ENCODE measurements at regions not wholly inside any gene's neighbourhood (a gene's known extent, or its start where the extent isn't known, plus 50 kb on each side); places are given as distances from the start of the nearest gene placed in this dataset.

GRCh38 chr22:42217752-42218280, 52.6 kb downstream of the TCF20 start:
- Mint-ChIP-seq H3K27me3 (no peaks in the 10 kb centered on the region), H3K9me3 (no peaks in the 10 kb centered on the region), H3K4me1 (peaks cover 47% of the 10 kb centered on the region), H3K36me3 (ENCODE audit: low read depth) (peaks cover 28% of the 10 kb centered on the region), H3K4me3 (no peak overlapping the region), H3K27ac (no peak overlapping the region)
- ATAC-seq (ENCODE audit: low read depth) (no peak), DNase-seq (no peak)
- ChIA-PET POLR2A (no interaction called here), CTCF (no interaction called here)
- intact Hi-C loops (cut with micrococcal nuclease) = no loop called here
- TF ChIP-seq CTCF (IDR thresholded peaks at IDR 0.05) = no peak

DNA sequence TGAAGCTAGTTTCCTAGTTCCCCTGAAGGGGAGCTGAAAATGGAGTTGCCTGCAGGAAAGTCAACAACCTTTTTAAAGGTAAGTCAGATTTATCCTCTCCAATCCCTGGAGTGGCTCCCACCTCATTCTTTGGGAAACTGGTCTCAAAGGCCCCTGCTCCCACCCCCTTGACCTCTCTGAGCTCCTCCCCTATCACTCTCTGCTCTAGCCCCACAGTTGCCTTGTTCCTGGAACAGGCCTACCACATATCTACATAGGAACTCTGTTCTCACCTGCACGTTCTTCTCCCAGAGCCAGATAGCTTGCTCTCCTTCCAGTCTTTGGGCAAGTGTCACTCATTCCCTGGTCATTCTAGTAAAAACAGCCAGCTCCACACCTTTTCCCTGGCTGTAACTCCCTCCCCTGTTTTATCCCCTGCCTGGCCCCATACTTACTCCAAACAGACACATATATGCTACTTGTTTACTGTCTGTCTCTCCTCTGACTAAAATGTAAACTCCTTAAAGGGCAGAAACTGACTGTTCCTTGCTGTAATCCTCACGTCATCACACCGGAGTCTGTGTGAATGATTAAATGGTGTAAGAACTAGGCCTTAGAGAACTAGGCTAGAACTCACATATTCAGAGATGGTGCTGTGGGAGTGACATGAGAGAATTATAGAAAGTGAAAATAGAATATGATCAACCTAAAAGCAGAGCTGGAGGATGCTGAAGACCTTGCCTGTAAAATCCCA, 53.3 kb downstream of the TCF20 start:
- TF ChIP-seq CTCF (IDR thresholded peaks at IDR 0.05) = no peak
- Mint-ChIP-seq H3K36me3 (ENCODE audit: low read depth) (peaks cover 34% of the 10 kb centered on the region), H3K27me3 (no peaks in the 10 kb centered on the region), H3K27ac (peak overlapping the region; percentile 1), H3K4me1 (peaks cover 43% of the 10 kb centered on the region), H3K4me3 (no peak overlapping the region), H3K9me3 (no peaks in the 10 kb centered on the region)
- ATAC-seq (ENCODE audit: low read depth) = no peak
- intact Hi-C loops (cut with micrococcal nuclease) = no loop called here
- CTCF ChIA-PET = no interaction called here
- POLR2A ChIA-PET = no interaction called here
- DNase-seq = no peak

DNA sequence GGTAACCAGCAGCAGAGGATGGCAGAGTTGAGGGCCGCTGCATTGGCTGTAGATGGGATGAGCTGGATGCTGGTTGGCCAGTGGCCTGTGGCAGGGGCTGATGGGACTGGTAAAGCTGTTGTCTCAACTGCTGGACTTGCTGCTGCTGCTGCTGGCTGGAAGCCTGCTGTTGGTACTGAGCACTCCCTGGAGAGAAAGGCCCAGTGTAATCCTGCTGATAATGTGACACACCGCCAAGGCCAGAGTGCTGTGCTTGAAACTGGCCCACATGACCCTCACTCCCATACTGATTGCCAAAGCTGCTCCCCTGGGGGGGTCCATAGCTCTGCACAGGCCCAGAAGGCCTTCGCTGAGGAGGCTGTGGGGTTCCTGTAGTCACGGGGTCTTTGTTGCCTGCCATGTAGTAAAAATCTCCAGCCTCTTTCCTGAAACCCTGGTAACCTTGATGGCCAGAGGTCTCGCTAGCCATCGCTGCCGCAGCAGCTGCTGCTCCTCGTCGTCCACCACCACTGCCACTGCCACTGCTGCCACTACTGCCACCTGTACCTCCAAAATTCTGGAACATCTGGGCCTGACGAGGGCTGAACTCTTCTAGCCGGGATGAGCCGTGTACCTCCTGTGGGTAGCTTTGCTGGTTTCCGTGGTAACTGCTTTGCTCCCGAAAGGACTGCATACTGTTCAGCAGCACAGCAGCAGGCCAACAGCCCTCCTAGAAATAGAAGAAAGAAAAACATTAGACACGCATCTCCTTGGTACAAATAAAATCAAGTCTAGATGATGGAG, 55.6 kb downstream of the TCF20 start:
- intact Hi-C loops (cut with micrococcal nuclease) = no loop called here

DNA sequence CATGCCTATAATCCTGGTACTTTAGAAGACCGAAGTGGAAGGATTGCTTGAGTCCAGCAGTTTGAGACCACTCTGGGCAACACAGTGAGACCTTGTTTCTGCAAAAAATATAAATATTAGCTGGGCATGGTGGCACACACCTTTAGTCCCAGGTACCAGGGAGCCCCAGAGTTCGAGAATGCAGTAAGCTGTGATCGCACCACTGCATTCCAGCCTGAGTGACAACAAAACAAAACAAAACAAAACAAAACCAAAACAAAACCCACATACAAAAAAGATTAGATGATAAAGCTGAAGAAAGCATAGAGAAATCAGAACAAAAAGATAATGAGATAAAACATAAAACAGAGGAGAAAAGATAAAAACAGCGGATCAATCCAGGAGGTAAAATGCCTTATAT, 62.1 kb downstream of the TCF20 start:
- Mint-ChIP-seq H3K27ac (no peak overlapping the region), H3K4me1 (peaks cover 40% of the 10 kb centered on the region)
- ATAC-seq (ENCODE audit: low read depth) = no peak

More for the DNA sequence above, 55.6 kb downstream of the TCF20 start:
- peaks cover 30% of the 10 kb centered on the region for H3K4me1 Mint-ChIP-seq
- H3K27me3 Mint-ChIP-seq = no peaks in the 10 kb centered on the region
- H3K4me3 Mint-ChIP-seq = no peak overlapping the region
- POLR2A ChIA-PET = no interaction called here
- DNase-seq (no peak), ATAC-seq (ENCODE audit: low read depth) (no peak)
- no peaks in the 10 kb centered on the region for H3K9me3 Mint-ChIP-seq
- no peak for TF ChIP-seq CTCF (IDR thresholded peaks at IDR 0.05)
- H3K27ac Mint-ChIP-seq = no peak overlapping the region
- peaks cover 58% of the 10 kb centered on the region for H3K36me3 Mint-ChIP-seq (ENCODE audit: low read depth)
- CTCF ChIA-PET = no interaction called here

More for the DNA sequence above, 62.1 kb downstream of the TCF20 start:
- intact Hi-C loops (cut with micrococcal nuclease) = no loop called here
- Mint-ChIP-seq H3K9me3 (no peaks in the 10 kb centered on the region), H3K27me3 (no peaks in the 10 kb centered on the region), H3K36me3 (ENCODE audit: low read depth) (peaks cover 80% of the 10 kb centered on the region), H3K4me3 (no peak overlapping the region)
- ChIA-PET POLR2A (no interaction called here), CTCF (interaction anchor here (0.8 kb wide), 1 partner anchor 229 kb away, joined by 3 read pairs; no protein-coding TSS in a partner anchor)
- DNase-seq = no peak
- no peak for TF ChIP-seq CTCF (IDR thresholded peaks at IDR 0.05)
